Body of pancreas (tissue), 4 donors: ENCODE measurements at regions not wholly inside any gene's neighbourhood (a gene's known extent, or its start where the extent isn't known, plus 50 kb on each side); places are given as distances from the start of the nearest gene placed in this dataset.

Experiments
- ATAC-seq: fragments of 150-250 bp; one replicate; pipeline ENCODE4 v1.9.1; 2016
- DNase-seq, 4 donors: peaks; one replicate each; pipeline ENCODE4 v3.0.0-alpha.2; 2019
- H3K27ac ChIP-seq, 4 donors: fragments of 200-600 bp; sonication (generic); 1 replicate in 3 of 4; 2 replicates in 1 of 4; pipeline versions ENCODE4 v1.5.1 to v1.6.1; 2016 to 2019; ENCODE audit warnings: mild to moderate bottlenecking in 1 of 4, mixed read lengths in 1 of 4, moderate library complexity in 1 of 4
- H3K27me3 ChIP-seq, 2 donors: fragments of 200-600 bp; sonication (generic); one replicate each; pipeline ENCODE4 v1.6.0; 2016; ENCODE audit warnings: mild to moderate bottlenecking in 1 of 2
- H3K36me3 ChIP-seq, 2 donors: fragments of 200-600 bp; sonication (generic); replicated peaks in 1 of 2; 2 replicates each; pipeline ENCODE4 v1.5.1; 2016; ENCODE audit warnings: low read depth in 2 of 2; ENCODE audit not compliant: insufficient read depth in 1 of 2
- H3K4me1 ChIP-seq: fragments of 200-600 bp; sonication (generic); one replicate; pipeline ENCODE4 v1.6.0; 2016
- H3K4me3 ChIP-seq, 2 donors: fragments of 200-600 bp; sonication (generic); 1 replicate in 1 of 2; 2 replicates in 1 of 2; pipeline ENCODE4 v1.5.1; 2016 to 2019
- H3K9me3 ChIP-seq, 3 donors: fragments of 200-600 bp; sonication (generic); 1 replicate in 2 of 3; 2 replicates in 1 of 3; pipeline ENCODE4 v1.5.1; 2016
- POLR2A ChIP-seq, 3 donors: fragments of 450-650 bp; IDR thresholded peaks; one replicate each; pipeline ENCODE4 v1.6.1; 2016; ENCODE audit warnings: antibody characterized with exemption in 3 of 3, mild to moderate bottlenecking in 2 of 3
- WGBS, 2 donors: methylation state at CpG; one replicate each; pipeline ENCODE4 v1.1.5; 2017; 5-methylcytosine and 5-hydroxymethylcytosine counted together
- intact Hi-C: fragments of 100-400 bp; cut with DNase I; formaldehyde crosslinking; loops from one replicate; pipeline ENCODE4 v1.15.1; 2023
- TF ChIP-seq, protein P1 (sequence below), 7 experiments: fragments of 450-650 bp in 4 of 7; fragments of 200-600 bp in 3 of 7; sonication (generic) in 3 of 7; IDR thresholded peaks; one replicate each; pipeline ENCODE4 v1.5.1; 2016 to 2019; ENCODE audit warnings: antibody characterized with exemption in 7 of 7

GRCh38 chr9:23375511-23375910 lies 450.5 kb downstream of the ELAVL2 start:
- DNase-seq (no peak), ATAC-seq (no peak)
- no peaks in the 10 kb centered on the region for H3K9me3 ChIP-seq
- no peak overlapping the region for H3K4me3 ChIP-seq
- 42 to 57% methylated on average over 2 of the region's 2 CpGs for WGBS, 2 donors
- H3K27ac ChIP-seq = no peak overlapping the region
- H3K27me3 ChIP-seq = no peaks in the 10 kb centered on the region
- no peaks in the 10 kb centered on the region for H3K4me1 ChIP-seq
- no peaks in the 10 kb centered on the region for H3K36me3 ChIP-seq
- no peak for TF ChIP-seq POLR2A (IDR thresholded peaks at IDR 0.05)
- TF ChIP-seq, protein P1, sequence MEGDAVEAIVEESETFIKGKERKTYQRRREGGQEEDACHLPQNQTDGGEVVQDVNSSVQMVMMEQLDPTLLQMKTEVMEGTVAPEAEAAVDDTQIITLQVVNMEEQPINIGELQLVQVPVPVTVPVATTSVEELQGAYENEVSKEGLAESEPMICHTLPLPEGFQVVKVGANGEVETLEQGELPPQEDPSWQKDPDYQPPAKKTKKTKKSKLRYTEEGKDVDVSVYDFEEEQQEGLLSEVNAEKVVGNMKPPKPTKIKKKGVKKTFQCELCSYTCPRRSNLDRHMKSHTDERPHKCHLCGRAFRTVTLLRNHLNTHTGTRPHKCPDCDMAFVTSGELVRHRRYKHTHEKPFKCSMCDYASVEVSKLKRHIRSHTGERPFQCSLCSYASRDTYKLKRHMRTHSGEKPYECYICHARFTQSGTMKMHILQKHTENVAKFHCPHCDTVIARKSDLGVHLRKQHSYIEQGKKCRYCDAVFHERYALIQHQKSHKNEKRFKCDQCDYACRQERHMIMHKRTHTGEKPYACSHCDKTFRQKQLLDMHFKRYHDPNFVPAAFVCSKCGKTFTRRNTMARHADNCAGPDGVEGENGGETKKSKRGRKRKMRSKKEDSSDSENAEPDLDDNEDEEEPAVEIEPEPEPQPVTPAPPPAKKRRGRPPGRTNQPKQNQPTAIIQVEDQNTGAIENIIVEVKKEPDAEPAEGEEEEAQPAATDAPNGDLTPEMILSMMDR (IDR thresholded peaks at IDR 0.05) = no peak
- intact Hi-C loops = no loop called here

GRCh38 chr9:23379842-23380241 lies 446.2 kb downstream of the ELAVL2 start:
- Histone ChIP-seq H3K9me3 (no peaks in the 10 kb centered on the region), H3K4me3 (no peak overlapping the region), H3K27ac (no peak overlapping the region), H3K36me3 (no peaks in the 10 kb centered on the region), H3K4me1 (no peaks in the 10 kb centered on the region), H3K27me3 (no peaks in the 10 kb centered on the region)
- TF ChIP-seq, protein P1 (IDR thresholded peaks at IDR 0.05) = no peak
- TF ChIP-seq POLR2A (IDR thresholded peaks at IDR 0.05) = no peak
- WGBS, 2 donors = 55 to 67% methylated on average over 4 of the region's 4 CpGs
- ATAC-seq (no peak), DNase-seq (peak in 1 of 4 donors; percentile 2)
- intact Hi-C loops = no loop called here

GRCh38 chr9:23380821-23381220 lies 445.2 kb downstream of the ELAVL2 start:
- H3K36me3 ChIP-seq = no peaks in the 10 kb centered on the region
- intact Hi-C loops = no loop called here
- H3K4me3 ChIP-seq = no peak overlapping the region
- H3K9me3 ChIP-seq = no peaks in the 10 kb centered on the region
- no peaks in the 10 kb centered on the region for H3K27me3 ChIP-seq
- H3K27ac ChIP-seq = no peak overlapping the region
- H3K4me1 ChIP-seq = no peaks in the 10 kb centered on the region
- ATAC-seq = no peak
- no peak for DNase-seq
- no peak for TF ChIP-seq POLR2A (IDR thresholded peaks at IDR 0.05)
- TF ChIP-seq, protein P1 (IDR thresholded peaks at IDR 0.05) = no peak

DNA sequence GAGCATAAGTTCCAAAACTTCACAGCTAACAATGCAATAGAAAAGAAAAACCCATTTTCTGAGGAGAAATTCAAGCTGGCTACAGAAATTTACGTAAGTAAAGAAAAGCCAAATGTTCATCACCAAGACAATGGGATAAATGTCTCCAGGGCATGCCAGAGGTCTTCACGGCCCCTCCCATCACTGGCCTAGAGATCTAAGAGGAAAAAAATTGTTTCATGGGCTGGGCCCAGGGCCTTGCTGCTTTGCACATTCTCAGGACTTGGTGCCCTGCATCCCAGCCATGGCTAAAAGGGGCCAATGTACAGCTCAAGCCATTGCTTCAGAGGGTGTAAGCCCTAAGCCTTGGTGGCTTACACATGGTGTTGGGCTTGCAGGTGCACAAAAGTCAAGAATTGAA lies 443.6 kb downstream of the ELAVL2 start:
- Histone ChIP-seq H3K4me1 (no peaks in the 10 kb centered on the region), H3K36me3 (no peaks in the 10 kb centered on the region), H3K4me3 (no peak overlapping the region), H3K27ac (no peak overlapping the region), H3K9me3 (no peaks in the 10 kb centered on the region), H3K27me3 (no peaks in the 10 kb centered on the region)
- no peak for ATAC-seq
- WGBS, 2 donors = 53 to 65% methylated on average over 2 of the region's 2 CpGs
- TF ChIP-seq, protein P1 (IDR thresholded peaks at IDR 0.05) = no peak
- TF ChIP-seq POLR2A (IDR thresholded peaks at IDR 0.05) = no peak
- intact Hi-C loops = no loop called here
- no peak for DNase-seq

- 67% methylated on average over 4 of the region's 4 CpGs for WGBS, 2 donors
- intact Hi-C loops = no loop called here
- Histone ChIP-seq H3K27ac (no peak overlapping the region), H3K4me1 (no peaks in the 10 kb centered on the region), H3K9me3 (no peaks in the 10 kb centered on the region), H3K27me3 (no peaks in the 10 kb centered on the region), H3K36me3 (no peaks in the 10 kb centered on the region), H3K4me3 (no peak overlapping the region)
- DNase-seq (no peak), ATAC-seq (no peak)
- no peak for TF ChIP-seq POLR2A (IDR thresholded peaks at IDR 0.05)
- TF ChIP-seq, protein P1 (IDR thresholded peaks at IDR 0.05) = no peak
Observed at GRCh38 chr9:23394189-23394588, 431.9 kb downstream of the ELAVL2 start.
